ENCODE measurements at regions not wholly inside any gene's neighbourhood (a gene's known extent, or its start where the extent isn't known, plus 50 kb on each side); places are given as distances from the start of the nearest gene placed in this dataset.

GRCh38 chr13:22789916-22790315 lies 390.9 kb upstream of the SGCG start:
- no peak for DNase-seq
- Histone ChIP-seq H3K79me2 (ENCODE audit: insufficient read depth) (no peaks in the 10 kb centered on the region), H3F3A (replicated peaks; ENCODE audit: insufficient read depth) (no peaks in the 10 kb centered on the region), H3K27ac (ENCODE audit: low read depth in 2 of 2, low read length in 1 of 2) (no peak overlapping the region), H4K20me1 (ENCODE audit: insufficient read depth) (no peaks in the 10 kb centered on the region), H3K9me3 (no peaks in the 10 kb centered on the region), H3K36me3 (replicated peaks in 1 of 2; ENCODE audit: control insufficient read depth in 1 of 2, insufficient read depth in 2 of 2, low read length in 1 of 2) (no peaks in the 10 kb centered on the region), H3K9me2 (no peaks in the 10 kb centered on the region), H3K27me3 (ENCODE audit: insufficient read depth) (peaks cover 6% of the 10 kb centered on the region; the same call in 1 of the 2 replicates), H3K9ac (no peak overlapping the region), H2AFZ (ENCODE audit: low read depth) (no peak overlapping the region), H3K4me2 (no peak overlapping the region), H3K4me3 (ENCODE audit: low read depth in 2 of 2, low read length in 1 of 2) (no peak overlapping the region), H3K4me1 (ENCODE audit: control insufficient read depth in 1 of 2, insufficient read depth in 2 of 2, low read depth in 1 of 2, low read length in 1 of 2) (no peaks in the 10 kb centered on the region)
- ChIA-PET CTCF (no interaction called here), POLR2A (no interaction called here)
- 2% methylated on average over 3 of the region's 3 CpGs for WGBS (ENCODE audit: low lambda C conversion rate)
- TF ChIP-seq ZBTB33 (IDR thresholded peaks at IDR 0.05; ENCODE audit: borderline replicate concordance, low read depth), result no peak
- no peak for TF ChIP-seq FOSL2 (IDR thresholded peaks at IDR 0.05; ENCODE audit: borderline replicate concordance, low read depth)
- no peak for TF ChIP-seq NFIC (IDR thresholded peaks at IDR 0.05; ENCODE audit: borderline replicate concordance)
- TF ChIP-seq, protein P1, sequence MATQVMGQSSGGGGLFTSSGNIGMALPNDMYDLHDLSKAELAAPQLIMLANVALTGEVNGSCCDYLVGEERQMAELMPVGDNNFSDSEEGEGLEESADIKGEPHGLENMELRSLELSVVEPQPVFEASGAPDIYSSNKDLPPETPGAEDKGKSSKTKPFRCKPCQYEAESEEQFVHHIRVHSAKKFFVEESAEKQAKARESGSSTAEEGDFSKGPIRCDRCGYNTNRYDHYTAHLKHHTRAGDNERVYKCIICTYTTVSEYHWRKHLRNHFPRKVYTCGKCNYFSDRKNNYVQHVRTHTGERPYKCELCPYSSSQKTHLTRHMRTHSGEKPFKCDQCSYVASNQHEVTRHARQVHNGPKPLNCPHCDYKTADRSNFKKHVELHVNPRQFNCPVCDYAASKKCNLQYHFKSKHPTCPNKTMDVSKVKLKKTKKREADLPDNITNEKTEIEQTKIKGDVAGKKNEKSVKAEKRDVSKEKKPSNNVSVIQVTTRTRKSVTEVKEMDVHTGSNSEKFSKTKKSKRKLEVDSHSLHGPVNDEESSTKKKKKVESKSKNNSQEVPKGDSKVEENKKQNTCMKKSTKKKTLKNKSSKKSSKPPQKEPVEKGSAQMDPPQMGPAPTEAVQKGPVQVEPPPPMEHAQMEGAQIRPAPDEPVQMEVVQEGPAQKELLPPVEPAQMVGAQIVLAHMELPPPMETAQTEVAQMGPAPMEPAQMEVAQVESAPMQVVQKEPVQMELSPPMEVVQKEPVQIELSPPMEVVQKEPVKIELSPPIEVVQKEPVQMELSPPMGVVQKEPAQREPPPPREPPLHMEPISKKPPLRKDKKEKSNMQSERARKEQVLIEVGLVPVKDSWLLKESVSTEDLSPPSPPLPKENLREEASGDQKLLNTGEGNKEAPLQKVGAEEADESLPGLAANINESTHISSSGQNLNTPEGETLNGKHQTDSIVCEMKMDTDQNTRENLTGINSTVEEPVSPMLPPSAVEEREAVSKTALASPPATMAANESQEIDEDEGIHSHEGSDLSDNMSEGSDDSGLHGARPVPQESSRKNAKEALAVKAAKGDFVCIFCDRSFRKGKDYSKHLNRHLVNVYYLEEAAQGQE (IDR thresholded peaks at IDR 0.05; ENCODE audit: low read depth, low read length), result no peak
- TF ChIP-seq YY1 (IDR thresholded peaks at IDR 0.05; ENCODE audit: low read depth), result no peak
- no peak for TF ChIP-seq TCF12 (IDR thresholded peaks at IDR 0.05)
- TF ChIP-seq NRF1 (IDR thresholded peaks at IDR 0.05; ENCODE audit: low read depth, low read length), result no peak
- TF ChIP-seq, protein P2, sequence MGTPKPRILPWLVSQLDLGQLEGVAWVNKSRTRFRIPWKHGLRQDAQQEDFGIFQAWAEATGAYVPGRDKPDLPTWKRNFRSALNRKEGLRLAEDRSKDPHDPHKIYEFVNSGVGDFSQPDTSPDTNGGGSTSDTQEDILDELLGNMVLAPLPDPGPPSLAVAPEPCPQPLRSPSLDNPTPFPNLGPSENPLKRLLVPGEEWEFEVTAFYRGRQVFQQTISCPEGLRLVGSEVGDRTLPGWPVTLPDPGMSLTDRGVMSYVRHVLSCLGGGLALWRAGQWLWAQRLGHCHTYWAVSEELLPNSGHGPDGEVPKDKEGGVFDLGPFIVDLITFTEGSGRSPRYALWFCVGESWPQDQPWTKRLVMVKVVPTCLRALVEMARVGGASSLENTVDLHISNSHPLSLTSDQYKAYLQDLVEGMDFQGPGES (IDR thresholded peaks at IDR 0.05; ENCODE audit: low read depth, low read length), result no peak
- no peak for TF ChIP-seq EZH2phosphoT487 (IDR thresholded peaks at IDR 0.05; ENCODE audit: borderline replicate concordance, low read depth)
- TF ChIP-seq RXRA (IDR thresholded peaks at IDR 0.05; ENCODE audit: borderline replicate concordance, low read depth), result no peak
- no peak for TF ChIP-seq USF1 (IDR thresholded peaks at IDR 0.05; ENCODE audit: borderline replicate concordance, low read depth)
- TF ChIP-seq EP300 (IDR thresholded peaks at IDR 0.05; ENCODE audit: borderline replicate concordance in 1 of 2, low read depth in 1 of 2, low read length in 1 of 2), result no peak
- no peak for TF ChIP-seq TAF1 (IDR thresholded peaks at IDR 0.05; ENCODE audit: borderline replicate concordance, low read depth, low read length)
- TF ChIP-seq MEF2A (IDR thresholded peaks at IDR 0.05; ENCODE audit: borderline replicate concordance, low read depth), result no peak
- TF ChIP-seq SMC3 (IDR thresholded peaks at IDR 0.05; ENCODE audit: low read depth, low read length), result no peak
- TF ChIP-seq GATA2 (CRISPR knock-in tag; IDR thresholded peaks at IDR 0.05), result no peak
- no peak for TF ChIP-seq MXI1 (IDR thresholded peaks at IDR 0.05; ENCODE audit: low read depth, low read length)
- TF ChIP-seq RFX5 (IDR thresholded peaks at IDR 0.05; ENCODE audit: low read length), result no peak
- TF ChIP-seq JUND (IDR thresholded peaks at IDR 0.05), result no peak

Measured in SK-N-SH (cell line).